DOHH2 (cell line): ENCODE measurements at regions not wholly inside any gene's neighbourhood (a gene's known extent, or its start where the extent isn't known, plus 50 kb on each side); places are given as distances from the start of the nearest gene placed in this dataset.

Experiments
- H3F3A ChIP-seq: fragments of 200-600 bp; sonication (generic), shearing (Covaris generic); 2 replicates; pipeline ENCODE4 v1.6.0; 2016; ENCODE audit warnings: antibody characterized with exemption, mild to moderate bottlenecking; ENCODE audit not compliant: control insufficient read depth, insufficient read depth
- H3K27ac ChIP-seq: fragments of 200-600 bp; sonication (generic); 2 replicates; pipeline ENCODE4 v1.5.1; 2014; ENCODE audit warnings: low read depth, mild to moderate bottlenecking, low read length, moderate library complexity
- H3K27me3 ChIP-seq: fragments of 200-600 bp; sonication (generic); 2 replicates; pipeline ENCODE4 v1.6.1; 2014; ENCODE audit warnings: mild to moderate bottlenecking, low read length, mixed read lengths; ENCODE audit not compliant: control insufficient read depth
- H3K36me3 ChIP-seq: fragments of 200-600 bp; sonication (generic); 2 replicates; pipeline ENCODE4 v1.6.1; 2014; ENCODE audit warnings: mild to moderate bottlenecking, low read length, moderate library complexity, mixed read lengths; ENCODE audit not compliant: control insufficient read depth
- H3K4me1 ChIP-seq: fragments of 200-600 bp; sonication (generic); 2 replicates; pipeline ENCODE4 v1.6.1; 2014; ENCODE audit warnings: mild to moderate bottlenecking, low read length, mixed read lengths; ENCODE audit not compliant: control insufficient read depth
- H3K4me2 ChIP-seq: fragments of 200-600 bp; sonication (generic); 2 replicates; pipeline ENCODE4 v1.6.0; 2014; ENCODE audit warnings: mild to moderate bottlenecking, low read length, moderate library complexity
- H3K4me3 ChIP-seq: fragments of 200-600 bp; sonication (generic); 2 replicates; pipeline ENCODE4 v1.5.1; 2014; ENCODE audit warnings: mild to moderate bottlenecking, low read length, mixed read lengths
- H3K79me2 ChIP-seq: fragments of 200-600 bp; sonication (generic); 2 replicates; pipeline ENCODE4 v1.6.1; 2014; ENCODE audit warnings: mild to moderate bottlenecking, low read length, mixed read lengths; ENCODE audit not compliant: control insufficient read depth
- H3K9me2 ChIP-seq: fragments of 200-600 bp; sonication (generic); replicated peaks from 2 replicates; pipeline ENCODE4 v1.6.1; 2014; ENCODE audit warnings: mild to moderate bottlenecking, low read length, mixed read lengths; ENCODE audit not compliant: control insufficient read depth
- H3K9me3 ChIP-seq: fragments of 200-600 bp; sonication (generic); 2 replicates; pipeline ENCODE4 v1.6.1; 2014; ENCODE audit warnings: antibody characterized with exemption, low read length, mixed read lengths; ENCODE audit not compliant: control insufficient read depth, insufficient read depth
- H4K20me1 ChIP-seq: fragments of 200-600 bp; sonication (generic); 2 replicates; pipeline ENCODE4 v1.6.0; 2014; ENCODE audit warnings: low read depth, mild to moderate bottlenecking, antibody characterized with exemption, low read length, moderate library complexity; ENCODE audit not compliant: control insufficient read depth, insufficient read depth
- EZH2phosphoT487 ChIP-seq: fragments of 200-600 bp; sonication (generic); IDR thresholded peaks from 2 replicates; pipeline ENCODE4 v1.6.1; 2017; ENCODE audit warnings: borderline replicate concordance, mild to moderate bottlenecking, antibody characterized with exemption, low read length, moderate library complexity, mixed read lengths
- TF ChIP-seq, protein P1 (sequence below): fragments of 200-600 bp; sonication (generic); IDR thresholded peaks from one replicate; pipeline ENCODE4 v1.5.1; 2014; ENCODE audit warnings: antibody characterized with exemption, mild to moderate bottlenecking, low read depth, low read length; ENCODE audit not compliant: poor library complexity, severe bottlenecking

DNA sequence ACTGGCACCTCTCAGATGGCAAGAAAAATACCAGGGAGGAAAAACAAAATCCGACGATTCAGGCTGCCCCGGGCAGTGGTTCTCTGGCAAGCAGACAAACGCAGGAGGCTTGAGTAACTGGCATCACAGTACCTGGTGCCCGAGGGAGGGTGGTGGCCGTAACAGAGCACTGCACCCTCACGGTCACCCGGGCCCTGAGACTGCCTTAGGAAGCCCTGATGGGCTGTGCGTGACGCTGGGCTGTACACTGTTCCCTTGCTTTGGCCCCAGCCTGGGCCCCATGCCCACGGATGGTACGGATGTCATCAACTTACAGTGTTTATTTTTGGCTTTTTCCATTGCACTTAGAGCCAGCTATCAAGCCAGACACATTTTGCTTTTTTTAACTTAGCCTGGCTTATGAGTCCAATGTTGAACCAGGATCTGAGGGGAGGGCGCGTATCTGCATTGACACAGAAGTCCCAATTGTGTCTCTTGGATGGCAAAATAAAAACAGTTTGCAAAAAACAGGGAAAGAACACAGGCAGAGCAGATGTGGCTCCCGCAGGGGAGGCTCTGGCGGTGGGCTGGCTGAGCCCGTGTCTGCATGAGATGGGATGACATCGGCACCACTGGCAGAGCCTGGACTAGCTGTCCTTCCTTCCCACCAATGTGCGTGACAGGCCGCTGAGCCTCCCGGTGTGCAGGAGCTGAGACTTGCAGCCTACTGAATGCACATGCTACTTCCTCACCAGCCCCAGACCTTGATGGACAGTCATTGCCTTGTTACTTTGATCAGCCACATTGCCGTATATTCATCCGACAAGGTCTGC is 287.7 kb downstream of the FOXL1 start:
- Histone ChIP-seq H3K36me3 (no peaks in the 10 kb centered on the region), H3K4me1 (no peaks in the 10 kb centered on the region), H3K4me2 (no peak overlapping the region), H3K9me3 (no peaks in the 10 kb centered on the region; the same call in 1 of the 2 replicates), H3K27ac (no peak overlapping the region), H3K27me3 (no peaks in the 10 kb centered on the region), H3K79me2 (no peaks in the 10 kb centered on the region), H3K4me3 (no peak overlapping the region), H4K20me1 (no peaks in the 10 kb centered on the region), H3F3A (no peaks in the 10 kb centered on the region), H3K9me2 (no peaks in the 10 kb centered on the region)
- TF ChIP-seq, protein P1, sequence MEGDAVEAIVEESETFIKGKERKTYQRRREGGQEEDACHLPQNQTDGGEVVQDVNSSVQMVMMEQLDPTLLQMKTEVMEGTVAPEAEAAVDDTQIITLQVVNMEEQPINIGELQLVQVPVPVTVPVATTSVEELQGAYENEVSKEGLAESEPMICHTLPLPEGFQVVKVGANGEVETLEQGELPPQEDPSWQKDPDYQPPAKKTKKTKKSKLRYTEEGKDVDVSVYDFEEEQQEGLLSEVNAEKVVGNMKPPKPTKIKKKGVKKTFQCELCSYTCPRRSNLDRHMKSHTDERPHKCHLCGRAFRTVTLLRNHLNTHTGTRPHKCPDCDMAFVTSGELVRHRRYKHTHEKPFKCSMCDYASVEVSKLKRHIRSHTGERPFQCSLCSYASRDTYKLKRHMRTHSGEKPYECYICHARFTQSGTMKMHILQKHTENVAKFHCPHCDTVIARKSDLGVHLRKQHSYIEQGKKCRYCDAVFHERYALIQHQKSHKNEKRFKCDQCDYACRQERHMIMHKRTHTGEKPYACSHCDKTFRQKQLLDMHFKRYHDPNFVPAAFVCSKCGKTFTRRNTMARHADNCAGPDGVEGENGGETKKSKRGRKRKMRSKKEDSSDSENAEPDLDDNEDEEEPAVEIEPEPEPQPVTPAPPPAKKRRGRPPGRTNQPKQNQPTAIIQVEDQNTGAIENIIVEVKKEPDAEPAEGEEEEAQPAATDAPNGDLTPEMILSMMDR = no peak
- no peak for TF ChIP-seq EZH2phosphoT487

GRCh38 chr16:86866986-86867722 is 288.8 kb downstream of the FOXL1 start:
- TF ChIP-seq EZH2phosphoT487 = no peak
- TF ChIP-seq, protein P1 = no peak
- H3K4me3 ChIP-seq = no peak overlapping the region

DNA sequence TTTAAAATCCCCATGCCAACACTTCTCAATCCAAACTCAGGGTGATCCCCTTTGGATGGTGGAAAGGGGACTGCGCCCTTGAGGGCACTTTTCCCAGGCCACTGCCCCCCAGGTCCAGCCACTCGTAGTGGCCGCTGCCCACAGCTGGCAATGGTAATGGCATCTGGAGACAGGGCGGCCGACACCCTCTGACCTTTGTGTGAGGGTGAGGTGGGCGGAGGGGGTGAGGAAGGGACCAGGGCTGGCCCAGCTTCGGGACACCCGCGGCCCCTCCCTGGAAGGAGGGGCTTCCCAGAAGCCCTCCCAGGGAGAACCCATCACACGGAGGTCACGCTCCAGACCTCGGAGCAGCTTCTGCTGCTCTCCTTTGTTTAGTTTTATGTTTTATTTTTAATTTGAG is 289.7 kb downstream of the FOXL1 start:
- Histone ChIP-seq H3K9me2 (no peaks in the 10 kb centered on the region), H4K20me1 (no peaks in the 10 kb centered on the region), H3K27me3 (no peaks in the 10 kb centered on the region), H3K9me3 (no peaks in the 10 kb centered on the region), H3K4me1 (no peaks in the 10 kb centered on the region), H3K4me3 (no peak overlapping the region), H3K4me2 (no peak overlapping the region), H3K27ac (no peak overlapping the region), H3K36me3 (no peaks in the 10 kb centered on the region), H3K79me2 (no peaks in the 10 kb centered on the region), H3F3A (no peaks in the 10 kb centered on the region)
- TF ChIP-seq EZH2phosphoT487 = no peak
- TF ChIP-seq, protein P1 = no peak

More at GRCh38 chr16:86866986-86867722, 288.8 kb downstream of the FOXL1 start:
- Histone ChIP-seq H3K4me2 (no peak overlapping the region), H3K9me3 (no peaks in the 10 kb centered on the region), H4K20me1 (no peaks in the 10 kb centered on the region), H3F3A (no peaks in the 10 kb centered on the region), H3K4me1 (no peaks in the 10 kb centered on the region), H3K36me3 (no peaks in the 10 kb centered on the region), H3K79me2 (no peaks in the 10 kb centered on the region), H3K27ac (no peak overlapping the region), H3K9me2 (no peaks in the 10 kb centered on the region), H3K27me3 (no peaks in the 10 kb centered on the region)
